Spleen (tissue), 7 donors: ENCODE measurements at regions not wholly inside any gene's neighbourhood (a gene's known extent, or its start where the extent isn't known, plus 50 kb on each side); places are given as distances from the start of the nearest gene placed in this dataset.

ENCODE experiments used
- CTCF ChIP-seq, 11 experiments: fragments of 200-600 bp in 7 of 11; fragments of 450-650 bp in 4 of 11; sonication (generic) in 4 of 11; IDR thresholded peaks in 8 of 11; conservative IDR thresholded peaks in 3 of 11; 1 replicate in 7 of 11; 2 replicates in 4 of 11; pipeline versions ENCODE4 v1.4.0 to v1.8.0; 2016 to 2021; ENCODE audit warnings: antibody characterized with exemption in 11 of 11, inconsistent platforms in 4 of 11, mild to moderate bottlenecking in 1 of 11
- POLR2A ChIP-seq, 3 donors: fragments of 450-650 bp; IDR thresholded peaks; one replicate each; pipeline ENCODE4 v1.5.1; 2017; ENCODE audit warnings: antibody characterized with exemption in 3 of 3, mild to moderate bottlenecking in 1 of 3
- donor health status: DM: no; HTN: no; CAD: no; lungs with moderate emphysema.
- donor health status: DM: no; HTN: no; CAD: no.
- donor health status: DM: no; HTN: no; CAD: no.

GRCh38 chr4:137378821-137379220 lies 153.5 kb downstream of the PCDH18 start:
- TF ChIP-seq CTCF (IDR thresholded peaks at IDR 0.05 in 8 of 11, conservative IDR thresholded peaks at IDR 0.05 in 3 of 11) (no peak), POLR2A (IDR thresholded peaks at IDR 0.05) (no peak)
